Aorta (tissue), 5 donors: ENCODE measurements at regions not wholly inside any gene's neighbourhood (a gene's known extent, or its start where the extent isn't known, plus 50 kb on each side); places are given as distances from the start of the nearest gene placed in this dataset.
"Not testable (repeated sequence)": the region's sequence is repeated elsewhere in the genome, so short reads cannot be mapped to it uniquely, and the experiment has no call there.

Source experiments
- ATAC-seq: fragments of 200-7000 bp; cut with Tn5 transposase; one replicate; pipeline ENCODE4 v1.9.1; 2022; ENCODE audit warnings: moderate library complexity; ENCODE audit not compliant: low FRiP score
- DNase-seq, 2 donors: peaks; one replicate each; pipeline ENCODE4 v3.0.0-alpha.2; 2020
- H3K27ac ChIP-seq, 2 donors: one replicate each; pipeline ENCODE4 v1.5.1; 2013; ENCODE audit warnings: low read length in 2 of 2, mild to moderate bottlenecking in 2 of 2, moderate library complexity in 2 of 2, control low read depth in 1 of 2, inconsistent platforms in 1 of 2, low read depth in 1 of 2
- H3K27me3 ChIP-seq, 2 donors: one replicate each; pipeline ENCODE4 v1.6.1; 2013; ENCODE audit warnings: control low read depth in 1 of 2, low read length in 1 of 2, mild to moderate bottlenecking in 1 of 2, moderate library complexity in 1 of 2; ENCODE audit not compliant: insufficient read depth in 2 of 2, control insufficient read depth in 1 of 2
- H3K36me3 ChIP-seq, 2 donors: one replicate each; pipeline ENCODE4 v1.6.1; 2013; ENCODE audit warnings: control low read depth in 1 of 2, low read length in 1 of 2, mild to moderate bottlenecking in 1 of 2; ENCODE audit not compliant: insufficient read depth in 2 of 2, control insufficient read depth in 1 of 2
- H3K4me1 ChIP-seq, 2 donors: one replicate each; pipeline ENCODE4 v1.6.1; 2013; ENCODE audit warnings: low read length in 2 of 2, control low read depth in 1 of 2, mild to moderate bottlenecking in 1 of 2, moderate library complexity in 1 of 2; ENCODE audit not compliant: insufficient read depth in 2 of 2, control insufficient read depth in 1 of 2
- H3K4me3 ChIP-seq, 2 donors: one replicate each; pipeline ENCODE4 v1.5.1; 2013; ENCODE audit warnings: low read length in 2 of 2, control low read depth in 1 of 2, mild to moderate bottlenecking in 1 of 2
- H3K9me3 ChIP-seq: one replicate; pipeline ENCODE4 v1.6.1; 2013; ENCODE audit warnings: mild to moderate bottlenecking, low read length; ENCODE audit not compliant: control insufficient read depth
- WGBS, 2 donors: extraction: QIAGEN DNeasy Blood & Tissue Kit; methylation state at CpG; one replicate each; pipeline ENCODE4 v1.1.7; 2013; 5-methylcytosine and 5-hydroxymethylcytosine counted together
- intact Hi-C, 2 donors: fragments of 100-400 bp; cut with DNase I; formaldehyde crosslinking; loops; one replicate each; pipeline versions ENCODE4 v1.14.2 to v1.15.0; 2022
- donor health status: healthy with polysubstance abuse.
- donor health status: Bipolar disorder and iron deficiency.
- donor health status: DM: no; HTN: no; CAD: no.
- donor health status: DM: no; HTN: no; CAD: no.
- donor health status: DM: yes; HTN: yes; CAD: no.

- H3K36me3 ChIP-seq = no peaks in the 10 kb centered on the region
- H3K27me3 ChIP-seq = no peaks in the 10 kb centered on the region
- no peak for DNase-seq
- no peak overlapping the region for H3K4me3 ChIP-seq
- 49 to 57% methylated on average over 6 of the region's 6 CpGs for WGBS, 2 donors
- H3K9me3 ChIP-seq = no peaks in the 10 kb centered on the region
- intact Hi-C loops = no loop called here
- ATAC-seq = no peak
- H3K4me1 ChIP-seq = no peaks in the 10 kb centered on the region
- H3K27ac ChIP-seq = no peak overlapping the region
These were observed 430.1 kb upstream of the SMIM21 start for GRCh38 chr18:75857558-75857957.

- WGBS, 2 donors = 91 to 94% methylated on average over 10 of the region's 10 CpGs
- Histone ChIP-seq H3K36me3 (no peaks in the 10 kb centered on the region), H3K27ac (no peak overlapping the region), H3K4me3 (no peak overlapping the region), H3K27me3 (no peaks in the 10 kb centered on the region), H3K9me3 (no peaks in the 10 kb centered on the region), H3K4me1 (no peaks in the 10 kb centered on the region)
- intact Hi-C loops = no loop called here
- DNase-seq (no peak), ATAC-seq (no peak)
These were observed 427.3 kb upstream of the SMIM21 start for GRCh38 chr18:75854808-75855207.

GRCh38 chr18:75854174-75854573 lies 426.7 kb upstream of the SMIM21 start:
- H3K36me3 ChIP-seq = no peaks in the 10 kb centered on the region
- intact Hi-C loops = no loop called here
- H3K4me1 ChIP-seq = no peaks in the 10 kb centered on the region
- no peaks in the 10 kb centered on the region for H3K9me3 ChIP-seq
- WGBS, 2 donors = 73 to 76% methylated on average over 4 of the region's 4 CpGs
- ATAC-seq = no peak
- no peak for DNase-seq
- H3K27me3 ChIP-seq = no peaks in the 10 kb centered on the region
- H3K27ac ChIP-seq = no peak overlapping the region
- H3K4me3 ChIP-seq = no peak overlapping the region

GRCh38 chr18:75846321-75846720 lies 418.8 kb upstream of the SMIM21 start:
- Histone ChIP-seq H3K4me1 (no peaks in the 10 kb centered on the region), H3K9me3 (no peaks in the 10 kb centered on the region), H3K27ac (no peak overlapping the region), H3K36me3 (no peaks in the 10 kb centered on the region), H3K27me3 (no peaks in the 10 kb centered on the region), H3K4me3 (no peak overlapping the region)
- no peak for DNase-seq
- no peak for ATAC-seq
- 88 to 94% methylated on average over 3 of the region's 3 CpGs for WGBS, 2 donors
- intact Hi-C loops = no loop called here

GRCh38 chr18:75845413-75845812 lies 417.9 kb upstream of the SMIM21 start:
- intact Hi-C loops = no loop called here
- no peaks in the 10 kb centered on the region for H3K9me3 ChIP-seq
- ATAC-seq (no peak), DNase-seq (no peak)
- H3K27me3 ChIP-seq = no peaks in the 10 kb centered on the region
- WGBS, 2 donors = 92 to 93% methylated on average over 3 of the region's 3 CpGs
- no peak overlapping the region for H3K4me3 ChIP-seq
- H3K36me3 ChIP-seq = no peaks in the 10 kb centered on the region
- no peaks in the 10 kb centered on the region for H3K4me1 ChIP-seq
- no peak overlapping the region for H3K27ac ChIP-seq

- ATAC-seq (no peak), DNase-seq (no peak)
- H3K4me3 ChIP-seq = no peak overlapping the region
- H3K27ac ChIP-seq = no peak overlapping the region
- no peaks in the 10 kb centered on the region for H3K36me3 ChIP-seq
- 73 to 78% methylated on average over 3 of the region's 3 CpGs for WGBS, 2 donors
- intact Hi-C loops = no loop called here
- no peaks in the 10 kb centered on the region for H3K9me3 ChIP-seq
- H3K4me1 ChIP-seq = no peaks in the 10 kb centered on the region
- H3K27me3 ChIP-seq = no peaks in the 10 kb centered on the region
These were observed 416.6 kb upstream of the SMIM21 start for GRCh38 chr18:75844146-75844545.

GRCh38 chr18:75840131-75840530 lies 412.6 kb upstream of the SMIM21 start:
- no peaks in the 10 kb centered on the region for H3K9me3 ChIP-seq

GRCh38 chr18:75839686-75840085 lies 412.2 kb upstream of the SMIM21 start:
- H3K4me3 ChIP-seq, H3K27me3 ChIP-seq, H3K9me3 ChIP-seq, H3K36me3 ChIP-seq, H3K27ac ChIP-seq, ATAC-seq, H3K4me1 ChIP-seq, DNase-seq, intact Hi-C loops: not testable (repeated sequence)
- WGBS, 2 donors = 76 to 78% methylated on average over 2 of the region's 2 CpGs

More at GRCh38 chr18:75840131-75840530, 412.6 kb upstream of the SMIM21 start:
- ATAC-seq (no peak), DNase-seq (no peak)
- Histone ChIP-seq H3K36me3 (no peaks in the 10 kb centered on the region), H3K4me1 (no peaks in the 10 kb centered on the region), H3K27ac (no peak overlapping the region), H3K4me3 (no peak overlapping the region), H3K27me3 (peaks cover 0 to 2% of the 10 kb centered on the region in 2 donors)
- intact Hi-C loops = no loop called here
- 72 to 74% methylated on average over 4 of the region's 4 CpGs for WGBS, 2 donors

- ATAC-seq = no peak
- no peak overlapping the region for H3K27ac ChIP-seq
- peaks cover 0 to 2% of the 10 kb centered on the region in 2 donors for H3K27me3 ChIP-seq
- DNase-seq = no peak
- intact Hi-C loops = no loop called here
- 93 to 94% methylated on average over 6 of the region's 6 CpGs for WGBS, 2 donors
- H3K4me3 ChIP-seq = no peak overlapping the region
- H3K36me3 ChIP-seq = no peaks in the 10 kb centered on the region
- H3K9me3 ChIP-seq = no peaks in the 10 kb centered on the region
- no peaks in the 10 kb centered on the region for H3K4me1 ChIP-seq
These were observed 411.5 kb upstream of the SMIM21 start for GRCh38 chr18:75839041-75839440.
